CD4-positive, alpha-beta T cell treated with Interferon alpha-2 for 1 hour (primary cell): ENCODE measurements at regions not wholly inside any gene's neighbourhood (a gene's known extent, or its start where the extent isn't known, plus 50 kb on each side); places are given as distances from the start of the nearest gene placed in this dataset.
"Not testable (repeated sequence)": the region's sequence is repeated elsewhere in the genome, so short reads cannot be mapped to it uniquely, and the experiment has no call there.

ENCODE experiments used
- DNase-seq, 2 donors: peaks; one replicate each; pipeline ENCODE4 v3.0.0-alpha.2; 2020 to 2022

DNA sequence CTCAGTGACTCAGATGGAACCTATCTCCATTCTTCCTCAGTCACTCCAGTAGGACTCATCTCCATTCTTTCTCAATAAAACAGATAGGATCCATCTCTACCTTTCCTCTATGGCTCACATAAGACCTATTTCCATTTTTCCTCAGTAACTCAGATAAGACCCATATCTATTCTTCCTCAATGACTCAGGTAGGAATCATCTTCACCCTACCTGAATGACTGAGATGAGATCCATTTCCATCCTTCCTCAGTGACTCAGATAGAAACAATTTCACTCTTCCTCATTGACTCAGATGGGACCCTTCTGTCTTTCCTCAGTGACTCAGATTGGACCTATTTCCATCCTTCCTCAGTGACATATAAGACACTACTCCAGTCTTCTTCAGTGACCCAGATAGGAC lies 165.1 kb downstream of the FBXO4 start:
- no peak for DNase-seq

DNA sequence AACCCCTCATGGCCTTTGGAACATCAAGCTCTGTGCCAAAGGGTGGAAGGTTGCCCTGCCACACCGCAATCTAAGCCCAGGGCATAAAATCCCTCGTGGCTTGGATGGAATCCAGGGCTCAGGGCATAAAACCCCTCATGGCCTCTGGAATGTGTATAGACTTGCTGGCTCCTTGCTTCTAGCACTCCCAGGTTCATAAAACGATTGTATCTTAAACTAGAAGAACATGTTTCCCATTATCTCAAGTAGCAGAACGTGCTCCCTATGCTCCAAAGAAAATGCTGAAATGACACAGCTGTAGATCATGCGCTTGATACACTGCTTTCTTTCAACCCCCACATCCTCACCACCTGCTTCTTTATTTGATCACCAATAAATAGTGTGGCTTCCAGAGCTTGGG lies 174.8 kb downstream of the FBXO4 start:
- not testable (repeated sequence) for DNase-seq

DNA sequence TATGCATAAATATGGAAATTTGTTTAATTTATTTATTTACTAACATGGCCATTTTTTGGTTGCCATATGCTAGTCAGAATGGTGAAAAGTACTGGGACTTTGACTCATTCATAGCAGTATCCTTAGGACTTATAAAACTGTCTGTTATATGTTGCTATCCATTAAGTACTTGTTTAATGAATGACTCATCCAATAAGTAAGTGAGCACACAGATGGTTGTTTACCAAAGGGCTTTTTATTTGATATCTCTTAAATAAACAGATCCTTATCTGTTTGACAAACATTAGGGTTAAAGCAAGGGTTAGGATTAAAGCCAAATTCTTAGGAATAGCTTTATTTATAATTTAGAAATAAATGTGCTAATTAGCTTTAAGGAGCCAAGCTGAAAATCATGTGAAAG lies 183.4 kb downstream of the FBXO4 start:
- DNase-seq: no peak

DNA sequence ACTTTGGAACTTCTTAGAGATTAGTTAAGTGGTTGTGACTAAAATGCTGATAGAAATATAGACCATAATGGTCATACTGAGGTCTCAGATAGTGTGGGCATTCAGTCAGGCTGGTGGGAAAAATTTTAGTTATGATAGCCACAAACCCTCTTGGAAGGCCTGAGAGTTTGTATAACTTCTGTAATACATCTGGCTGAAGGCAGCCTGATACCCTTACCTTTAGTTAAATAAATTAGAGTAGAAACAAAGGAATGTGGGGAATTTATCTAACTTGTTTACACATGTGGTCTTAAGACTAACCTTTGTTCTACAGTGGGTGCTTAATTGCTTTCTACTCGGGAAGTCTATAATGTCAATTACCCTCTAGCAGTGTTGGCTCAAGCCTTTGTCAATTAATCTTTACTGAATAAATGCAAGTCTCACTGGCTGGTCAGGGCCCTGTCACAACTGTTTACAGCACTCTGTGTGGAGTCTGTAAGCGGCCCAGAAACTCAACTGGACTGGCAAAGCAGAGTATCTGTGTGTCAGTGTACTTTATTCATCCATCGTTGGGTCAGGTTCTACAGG lies 184.0 kb downstream of the FBXO4 start:
- DNase-seq: no peak

DNA sequence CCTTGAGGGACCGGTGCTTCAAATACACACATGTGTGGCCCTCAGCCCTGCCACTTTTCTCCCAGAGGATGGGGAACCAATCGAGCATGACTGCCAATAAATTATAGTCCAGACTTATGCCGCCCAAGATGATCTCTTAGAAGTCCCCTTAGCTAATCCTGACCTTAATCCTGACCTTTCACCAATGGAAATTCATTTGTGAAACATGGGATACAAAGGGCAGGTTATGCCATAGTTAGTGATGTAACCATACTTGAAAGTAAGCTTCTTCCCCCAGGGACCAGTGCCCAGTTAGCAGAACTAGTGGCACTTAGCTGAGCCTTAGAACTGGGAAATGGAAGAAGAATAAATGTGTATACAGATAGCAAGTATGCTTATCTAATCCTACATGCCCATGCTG lies 190.6 kb downstream of the FBXO4 start:
- not testable (repeated sequence) for DNase-seq

DNA sequence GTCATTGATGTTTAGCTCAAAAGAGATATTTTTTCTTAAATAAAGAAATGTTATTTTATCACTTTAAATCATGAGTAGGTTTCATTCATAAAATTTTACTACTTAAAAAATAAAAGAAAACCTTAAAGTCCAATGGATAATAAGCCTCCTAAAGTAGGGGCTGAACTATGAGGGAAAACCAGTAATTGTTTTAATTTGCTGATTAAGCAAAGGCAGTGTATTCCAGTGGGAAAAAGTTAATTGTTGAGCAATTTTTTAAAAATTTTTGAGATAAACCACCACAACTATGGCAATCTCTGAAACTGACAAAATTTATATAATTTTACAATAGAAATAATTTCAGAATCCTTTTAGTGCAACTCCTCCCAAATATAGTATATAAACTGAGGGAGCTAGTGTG lies 195.0 kb downstream of the FBXO4 start:
- no peak for DNase-seq

DNA sequence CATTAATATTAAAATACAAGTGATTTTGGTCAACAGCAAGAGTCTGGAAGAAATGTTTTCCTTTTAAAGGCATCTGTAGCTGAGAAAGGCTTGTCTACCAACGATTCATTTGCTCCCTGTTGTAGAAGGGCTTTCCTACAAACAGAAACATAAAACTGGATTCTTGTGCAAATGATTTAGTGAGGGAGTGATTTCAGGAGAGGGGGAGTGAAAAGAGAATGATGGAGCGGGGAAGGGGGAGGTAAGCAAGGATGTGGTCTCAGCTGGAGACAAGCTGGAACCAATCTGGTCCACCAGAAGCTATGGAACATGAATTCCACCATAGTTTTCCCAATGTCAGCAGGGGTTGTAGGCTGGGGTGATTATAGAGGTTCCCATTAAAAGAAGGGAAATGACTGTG lies 196.3 kb downstream of the FBXO4 start:
- DNase-seq: no peak

DNA sequence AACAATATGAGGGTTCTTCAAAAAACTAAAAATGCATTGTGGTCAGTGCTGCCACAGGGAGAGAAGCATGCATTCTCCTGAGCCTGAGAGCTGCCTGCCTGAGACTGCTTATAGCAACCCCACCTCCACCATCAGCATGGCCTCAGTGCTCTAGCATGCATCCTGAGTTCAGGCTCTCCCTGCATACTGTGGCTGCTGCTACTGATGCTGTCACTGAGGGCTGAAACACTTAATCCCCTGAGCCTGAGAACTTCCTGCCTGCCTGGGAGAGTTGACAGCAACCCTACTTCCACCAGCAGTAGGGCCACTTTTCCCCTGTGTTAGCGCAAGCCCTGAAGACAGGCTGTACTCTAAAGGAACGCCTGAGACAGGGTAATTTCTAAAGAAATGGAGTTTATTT lies 206.0 kb downstream of the FBXO4 start:
- no peak for DNase-seq

DNA sequence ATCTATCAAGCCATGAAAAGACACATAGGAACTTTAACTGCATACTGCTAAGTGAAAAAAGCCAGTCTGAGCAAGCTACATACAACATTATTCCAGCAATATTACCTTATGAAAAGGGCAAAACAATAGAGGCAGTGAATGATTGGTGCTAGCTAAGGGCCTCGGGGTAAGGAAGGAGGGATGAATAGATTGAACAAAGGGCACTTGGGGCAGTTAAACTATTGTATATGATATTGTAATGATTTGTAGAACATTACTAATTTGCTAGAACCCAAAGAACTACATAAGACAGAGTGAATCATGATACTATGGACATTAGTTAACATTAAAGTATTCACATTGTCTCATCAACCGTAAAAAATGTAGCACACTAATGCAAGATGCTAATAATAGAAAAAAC lies 218.3 kb downstream of the FBXO4 start:
- DNase-seq: no peak

DNA sequence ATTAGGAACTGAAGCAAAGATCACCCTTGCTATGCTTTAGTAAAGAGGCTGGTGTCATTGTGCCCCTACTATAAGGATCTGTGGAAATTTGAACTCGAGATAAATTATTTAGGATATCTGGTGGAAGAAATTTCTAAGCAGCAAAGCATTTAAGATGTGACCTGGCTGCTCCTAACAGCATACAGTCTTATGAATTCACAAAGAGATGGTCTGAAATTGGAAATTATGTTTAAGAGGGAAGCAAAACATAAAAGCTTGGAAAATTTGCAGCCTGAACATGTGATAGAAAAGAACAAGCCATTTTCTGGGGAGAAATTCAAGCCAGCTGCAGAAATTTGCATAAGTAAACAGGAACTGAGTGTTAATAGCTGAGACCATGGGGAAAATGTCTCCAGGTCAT lies 223.7 kb downstream of the FBXO4 start:
- DNase-seq: no peak

DNA sequence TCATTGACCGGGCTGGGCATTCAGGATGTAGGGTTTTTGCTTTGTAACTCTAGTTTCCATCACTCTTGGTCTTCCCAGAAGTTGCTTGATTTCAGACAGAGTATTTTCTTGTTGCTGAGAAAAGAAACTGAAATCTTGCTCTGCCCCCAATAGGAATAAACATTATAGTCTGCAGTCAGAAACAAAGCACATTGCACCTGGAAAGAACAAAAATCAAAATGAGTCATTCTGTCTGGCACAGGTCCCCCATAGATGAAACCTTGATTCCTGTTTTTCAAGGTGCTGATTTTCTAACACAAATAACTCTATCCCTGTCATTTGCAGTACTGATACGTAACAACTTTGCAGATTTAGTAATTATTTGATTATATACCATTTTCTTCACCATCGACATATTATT lies 232.1 kb downstream of the FBXO4 start:
- no peak for DNase-seq

DNA sequence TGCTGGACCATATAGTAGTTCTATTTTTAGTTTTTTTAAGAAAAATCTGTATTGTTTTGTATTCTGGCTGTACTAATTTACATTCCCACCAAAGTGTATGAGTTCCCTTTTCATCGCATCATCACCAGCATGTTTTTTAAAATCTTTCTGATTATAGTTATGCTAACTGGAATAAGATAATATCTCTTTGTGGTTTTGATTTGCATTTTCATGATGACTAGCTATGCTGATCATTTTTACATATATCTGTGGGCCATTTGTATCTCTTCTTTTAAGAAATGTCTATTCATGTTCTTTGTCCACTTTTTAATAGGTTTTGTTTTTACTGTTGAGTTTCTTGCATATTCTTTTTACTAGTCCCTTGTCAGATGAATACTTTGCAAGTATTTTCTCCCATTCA lies 238.0 kb downstream of the FBXO4 start:
- no peak for DNase-seq

DNA sequence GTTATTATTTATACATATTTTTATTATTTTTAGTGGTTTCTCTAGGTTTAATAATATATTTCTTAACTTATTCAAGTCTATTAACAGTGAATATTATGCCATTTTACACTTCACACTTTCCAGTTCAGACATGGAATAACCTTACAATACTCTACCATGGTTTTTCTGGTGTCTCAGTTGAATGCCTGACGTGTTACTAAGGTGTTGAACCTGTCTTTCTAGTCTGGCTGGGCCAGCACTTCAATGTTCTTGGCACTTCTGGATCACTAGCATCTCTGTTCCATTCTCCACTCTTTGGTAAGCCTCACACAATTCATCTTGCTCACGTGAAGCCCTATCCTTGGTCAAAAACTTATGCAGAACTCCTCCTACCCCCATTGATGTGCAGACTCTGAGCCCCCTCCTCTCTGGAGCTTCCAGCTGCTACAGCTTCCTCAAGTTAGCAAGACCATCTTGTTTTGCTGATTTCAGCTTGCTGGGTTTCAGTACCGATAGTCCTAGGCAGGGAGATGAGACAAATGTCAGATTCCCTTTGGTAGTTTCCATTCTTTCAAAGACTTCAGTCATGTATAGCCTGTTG lies 243.1 kb downstream of the FBXO4 start:
- DNase-seq: no peak

DNA sequence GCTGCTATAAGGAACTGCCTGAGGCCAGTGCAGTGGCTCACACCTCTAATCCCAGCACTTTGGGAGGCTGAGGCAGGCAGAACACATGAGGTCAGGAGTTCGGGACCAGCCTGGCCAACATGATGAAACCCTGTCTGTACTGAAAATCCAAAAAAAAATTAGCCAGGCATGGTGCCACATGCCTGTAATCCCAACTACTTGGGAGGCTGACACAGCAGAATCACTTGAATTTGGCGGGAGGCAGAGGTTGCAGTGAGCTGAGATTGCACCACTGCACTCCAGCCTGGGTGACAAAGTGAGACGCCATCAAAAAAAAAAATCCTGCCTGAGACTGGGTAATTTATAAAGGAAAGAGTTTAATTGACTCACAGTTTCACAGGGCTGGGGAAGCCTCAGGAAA lies 247.1 kb upstream of the GHR start:
- DNase-seq: not testable (repeated sequence)

DNA sequence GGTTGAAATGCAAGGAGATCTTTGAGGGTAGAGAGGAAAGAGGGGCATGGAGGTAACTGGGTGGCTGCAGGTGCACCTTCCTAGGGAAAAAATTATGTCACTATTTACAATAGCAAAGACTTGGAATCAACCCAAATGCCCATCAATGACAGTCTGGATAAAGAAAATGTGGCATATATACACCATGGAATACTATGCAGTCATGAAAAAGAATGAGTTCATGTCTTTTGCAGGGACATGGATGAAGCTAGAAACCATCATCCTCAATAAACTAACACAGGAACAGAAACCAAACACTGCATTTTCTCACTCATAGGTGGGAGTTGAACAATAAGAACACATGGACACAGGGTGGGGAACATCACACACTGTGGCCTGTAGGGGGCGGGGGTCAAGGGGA lies 243.4 kb upstream of the GHR start:
- DNase-seq: not testable (repeated sequence)

DNA sequence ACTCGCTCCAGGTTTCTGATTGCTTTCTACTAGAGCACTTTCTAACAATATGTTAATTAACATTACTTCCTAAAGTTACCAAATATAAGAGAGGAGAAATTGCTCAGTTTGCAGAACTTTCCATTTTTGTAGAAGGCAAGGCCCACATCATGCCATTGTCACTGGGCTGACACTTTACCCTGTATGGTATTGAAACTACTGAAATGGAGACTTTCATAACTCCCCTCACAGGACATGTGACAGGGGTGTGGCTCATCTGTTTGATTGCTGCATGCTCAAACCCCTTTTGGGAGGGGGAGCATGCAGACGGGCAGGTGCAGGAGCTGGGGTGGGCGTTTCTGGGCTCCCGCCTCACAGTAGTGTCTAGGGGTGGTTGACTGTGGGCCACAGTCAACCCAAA lies 206.3 kb upstream of the GHR start:
- no peak for DNase-seq

DNA sequence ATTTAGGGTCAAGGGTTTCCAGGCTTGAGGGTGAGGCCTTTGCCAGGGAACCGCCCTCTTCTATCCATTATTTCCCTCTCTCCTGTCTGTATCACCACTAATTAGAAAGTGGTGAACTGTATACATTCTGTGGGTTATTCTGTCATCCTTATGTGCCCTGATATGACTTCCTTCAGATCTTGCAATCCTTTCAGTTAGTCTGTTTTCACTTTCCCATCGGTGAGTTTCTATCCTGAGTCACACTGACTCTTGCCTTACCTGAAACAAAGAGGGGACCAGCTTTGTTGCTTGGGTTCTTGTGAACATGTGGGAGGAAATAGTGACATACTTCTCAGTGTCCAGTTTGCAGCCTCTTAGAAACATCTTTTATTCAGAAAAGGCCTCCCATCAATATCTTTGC lies 205.4 kb upstream of the GHR start:
- DNase-seq: no peak

DNA sequence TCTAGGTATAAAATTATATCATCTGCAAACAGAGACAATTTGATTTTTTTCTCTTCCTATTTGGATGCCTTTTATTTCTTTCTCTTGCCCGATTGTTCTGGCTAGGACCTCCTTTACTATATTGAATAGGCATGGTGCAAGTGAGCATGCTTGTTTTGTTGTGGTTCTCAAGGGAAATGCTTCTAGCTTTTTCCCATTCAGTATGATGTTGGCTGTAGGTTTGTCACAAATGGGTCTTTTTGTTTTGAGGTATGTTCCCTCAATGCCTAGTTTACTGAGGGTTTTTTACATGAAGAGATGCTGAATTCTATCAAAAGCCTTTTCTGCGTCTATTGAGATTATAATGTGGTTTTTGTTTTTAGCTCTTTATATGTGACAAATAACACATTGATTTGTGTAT lies 198.2 kb upstream of the GHR start:
- DNase-seq: no peak

DNA sequence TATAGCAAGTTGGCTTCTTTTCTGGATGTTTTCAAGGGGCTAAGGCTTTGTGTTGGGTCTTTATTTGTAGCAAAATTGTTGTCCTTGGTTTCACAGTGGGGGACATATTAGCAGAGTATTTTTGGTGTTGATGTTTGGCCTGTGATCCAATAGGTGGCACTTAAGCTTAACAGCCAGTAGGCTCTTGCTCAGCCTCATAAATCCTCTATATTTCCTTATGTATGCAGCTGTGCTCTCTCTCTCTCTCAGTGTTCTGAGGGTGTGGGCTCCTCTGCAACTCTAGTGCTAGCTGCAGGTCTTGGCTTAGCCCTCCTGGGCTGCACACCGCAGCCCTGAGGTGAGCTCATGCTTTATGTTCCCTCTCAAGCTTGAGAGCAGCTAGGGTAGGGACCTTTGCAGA lies 195.0 kb upstream of the GHR start:
- DNase-seq: no peak

DNA sequence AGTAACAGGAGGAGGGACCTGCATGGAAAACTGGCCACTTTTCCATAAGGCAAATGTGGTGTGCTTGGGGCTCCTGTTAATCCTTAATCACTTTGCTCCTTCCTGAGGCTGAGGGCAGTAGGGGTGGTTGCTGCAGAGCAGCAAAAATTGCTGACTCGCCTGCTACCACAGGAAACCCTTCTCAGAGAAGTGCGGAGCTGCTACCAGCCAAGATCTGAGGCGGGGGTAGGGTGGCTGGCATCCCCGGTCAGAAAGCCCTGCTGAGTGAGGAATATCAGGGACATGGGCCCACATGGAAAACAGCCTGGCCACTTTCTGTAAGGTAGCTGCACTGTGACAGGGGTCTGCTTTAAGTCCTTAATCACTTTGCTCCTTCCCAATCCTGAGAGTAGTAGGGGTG lies 192.4 kb upstream of the GHR start:
- no peak for DNase-seq

DNA sequence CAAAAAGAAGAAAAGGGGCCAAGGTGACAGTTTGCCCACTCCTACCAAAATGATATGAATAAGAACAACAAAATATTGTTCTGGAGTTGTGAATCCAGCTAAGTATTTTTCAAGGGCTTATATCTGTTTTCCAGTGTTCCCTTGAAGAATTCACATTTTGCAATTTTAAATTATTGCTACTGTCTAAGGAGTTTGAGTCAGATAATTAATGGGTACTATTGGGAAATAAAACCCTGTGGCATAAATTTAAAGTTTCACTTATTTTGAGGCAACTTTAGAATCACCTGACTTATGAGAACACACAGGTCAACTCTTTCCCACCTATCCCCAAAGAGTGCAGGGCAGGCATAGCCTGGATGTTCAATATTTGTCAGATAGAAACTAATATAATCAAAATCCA lies 188.0 kb upstream of the GHR start:
- no peak for DNase-seq

DNA sequence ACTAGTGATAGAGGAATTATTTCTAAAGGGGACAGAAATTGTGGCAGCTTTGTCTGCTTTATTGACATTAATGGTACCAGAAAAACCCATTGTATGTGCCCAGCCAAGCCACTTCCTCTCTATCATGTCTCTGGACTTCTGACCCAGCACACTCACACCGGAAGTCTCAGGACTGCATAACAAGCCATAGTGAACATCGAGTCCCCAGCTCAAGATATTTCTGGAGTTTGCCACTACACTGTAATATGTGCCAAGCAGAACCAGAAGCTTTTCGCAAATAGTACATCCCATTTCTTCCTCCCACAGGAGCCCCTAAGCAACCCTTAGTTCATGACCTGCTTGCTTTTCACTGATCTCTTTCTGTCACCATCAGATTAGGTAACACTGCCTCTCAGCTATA lies 187.4 kb upstream of the GHR start:
- DNase-seq: no peak

DNA sequence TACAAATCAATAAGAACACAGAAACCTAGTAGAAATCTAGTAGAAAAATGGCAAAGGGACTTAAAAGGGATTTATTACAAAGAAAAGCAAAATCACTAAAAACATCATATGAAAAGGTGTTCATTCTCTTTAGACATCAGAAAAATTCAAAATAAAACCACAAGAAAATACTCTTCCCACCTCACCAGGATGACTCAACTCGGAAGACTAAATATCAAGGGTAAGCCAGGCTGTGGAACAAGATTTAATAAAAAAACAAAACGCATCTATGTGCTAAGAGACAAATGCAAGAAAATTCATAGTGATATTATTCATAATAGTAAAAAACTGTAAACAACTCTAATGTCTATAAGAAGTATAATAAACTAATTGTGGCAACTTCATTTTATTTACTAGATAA lies 181.6 kb upstream of the GHR start:
- DNase-seq: no peak

DNA sequence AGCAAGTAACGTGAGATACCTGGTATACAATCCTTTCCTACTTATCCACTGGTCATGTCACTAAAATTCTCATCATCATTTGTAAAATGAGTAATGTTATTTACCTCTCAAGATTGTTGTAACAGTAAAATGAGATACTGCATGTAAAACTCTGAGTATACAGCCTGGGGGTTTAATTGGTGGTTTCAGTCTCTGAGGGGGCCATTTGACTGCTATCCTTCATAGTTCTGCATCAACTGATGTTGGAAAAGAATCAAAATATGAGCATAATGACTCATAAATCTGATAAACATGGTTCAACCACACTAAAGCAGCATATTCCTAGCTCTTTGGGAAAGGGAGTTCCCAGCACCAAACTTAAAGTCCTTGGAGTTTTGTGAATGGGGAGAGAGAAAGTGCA lies 181.0 kb upstream of the GHR start:
- no peak for DNase-seq

DNA sequence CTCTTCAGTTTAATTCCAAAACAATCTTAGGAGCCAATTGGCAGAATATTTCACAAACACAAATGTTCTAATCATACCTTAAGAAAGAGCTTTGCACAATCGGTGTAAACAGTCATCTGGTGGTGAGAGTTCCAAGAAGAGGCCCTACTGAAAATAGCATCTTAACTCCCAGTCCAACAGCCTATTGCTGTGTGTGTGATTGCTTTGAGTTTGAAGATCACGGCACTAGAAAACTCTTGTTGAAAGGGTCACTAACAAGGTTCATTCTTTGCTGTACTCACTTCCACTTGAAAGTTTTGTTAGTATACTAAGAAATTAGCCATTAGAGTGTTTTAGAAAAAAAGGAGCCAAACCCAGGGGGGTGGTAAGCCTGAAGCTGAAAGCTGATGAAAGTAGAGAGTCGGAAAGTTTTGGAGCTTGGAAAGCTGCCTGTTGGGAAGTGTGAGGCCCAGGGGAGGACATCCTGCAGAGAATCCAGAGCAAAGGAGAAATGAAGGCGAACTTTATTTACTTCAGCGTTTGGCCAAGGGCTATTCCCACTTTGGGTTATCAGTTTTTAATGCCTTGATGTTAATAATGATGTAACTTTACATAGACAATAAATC lies 180.3 kb upstream of the GHR start:
- no peak for DNase-seq
